ENCODE measurements at regions not wholly inside any gene's neighbourhood (a gene's known extent, or its start where the extent isn't known, plus 50 kb on each side); places are given as distances from the start of the nearest gene placed in this dataset.

GRCh38 chr15:72934921-72935320 is 117.3 kb upstream of the NEO1 start:
- no peak for DNase-seq (ENCODE audit: low read depth in 2 of 2)
- TF ChIP-seq CTCF (IDR thresholded peaks at IDR 0.05; ENCODE audit: low read depth, low read length), result no peak
- H3K4me3 ChIP-seq (replicated peaks in 1 of 2; ENCODE audit: low read depth in 2 of 2, low read length in 2 of 2), result no peak overlapping the region

GRCh38 chr15:72933976-72934375 is 118.3 kb upstream of the NEO1 start:
- no peak overlapping the region for H3K4me3 ChIP-seq (replicated peaks in 1 of 2; ENCODE audit: low read depth in 2 of 2, low read length in 2 of 2)
- DNase-seq (ENCODE audit: low read depth in 2 of 2), result peak; percentile 2 to 39
- no peak for TF ChIP-seq CTCF (IDR thresholded peaks at IDR 0.05; ENCODE audit: low read depth, low read length)

DNA sequence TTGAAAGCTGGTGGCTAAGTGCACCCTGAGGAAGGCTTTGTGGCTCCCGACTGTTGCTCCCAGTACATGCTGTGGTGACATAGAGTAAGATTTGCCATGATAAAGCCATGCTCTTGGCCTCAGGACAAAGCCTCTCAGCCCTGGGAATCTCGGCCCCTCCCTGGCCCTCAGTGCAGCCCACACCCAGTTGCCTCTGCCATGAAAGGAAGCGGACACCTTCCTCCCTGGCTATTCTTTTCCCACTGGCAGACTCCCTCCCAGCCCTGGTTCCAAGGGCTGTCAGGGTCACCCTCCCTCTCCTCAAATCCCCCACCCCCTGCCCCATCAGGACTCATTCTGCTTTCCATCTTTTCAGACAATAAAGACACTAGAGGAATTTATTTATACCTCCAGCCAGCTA is 119.8 kb upstream of the NEO1 start:
- H3K4me3 ChIP-seq (replicated peaks in 1 of 2; ENCODE audit: low read depth in 2 of 2, low read length in 2 of 2), result no peak overlapping the region
- DNase-seq (ENCODE audit: low read depth in 2 of 2), result no peak
- TF ChIP-seq CTCF (IDR thresholded peaks at IDR 0.05; ENCODE audit: low read depth, low read length), result no peak

GRCh38 chr15:72927451-72927850 is 124.8 kb upstream of the NEO1 start:
- no peak for DNase-seq (ENCODE audit: low read depth in 2 of 2)
- H3K4me3 ChIP-seq (replicated peaks in 1 of 2; ENCODE audit: low read depth in 2 of 2, low read length in 2 of 2), result no peak overlapping the region
- no peak for TF ChIP-seq CTCF (IDR thresholded peaks at IDR 0.05; ENCODE audit: low read depth, low read length)

GRCh38 chr15:72925661-72926060 is 126.6 kb upstream of the NEO1 start:
- no peak overlapping the region for H3K4me3 ChIP-seq (replicated peaks in 1 of 2; ENCODE audit: low read depth in 2 of 2, low read length in 2 of 2)
- TF ChIP-seq CTCF (IDR thresholded peaks at IDR 0.05; ENCODE audit: low read depth, low read length), result no peak
- DNase-seq (ENCODE audit: low read depth in 2 of 2), result peak in 1 of 2 donors; percentile 29

DNA sequence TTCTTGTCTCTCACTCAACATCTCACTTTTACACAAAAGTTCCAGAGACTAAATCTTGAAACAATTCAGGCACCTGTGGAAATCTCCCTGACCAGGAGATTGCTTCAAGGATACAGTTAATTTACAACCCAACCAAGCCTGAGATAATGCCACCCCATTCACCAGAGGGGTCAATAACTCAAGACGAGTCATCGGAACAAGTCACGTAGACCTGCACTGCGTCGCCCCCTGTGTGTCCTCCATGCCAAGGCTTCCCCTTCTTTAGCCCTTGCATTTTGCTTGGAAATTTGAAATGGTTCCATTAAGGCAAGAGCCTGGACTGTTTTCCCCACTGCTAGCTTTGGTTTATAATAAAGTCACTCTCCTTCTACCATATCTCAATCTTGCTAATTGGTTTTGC is 129.0 kb upstream of the NEO1 start:
- TF ChIP-seq CTCF (IDR thresholded peaks at IDR 0.05; ENCODE audit: low read depth, low read length), result no peak
- DNase-seq (ENCODE audit: low read depth in 2 of 2), result no peak
- H3K4me3 ChIP-seq (replicated peaks in 1 of 2; ENCODE audit: low read depth in 2 of 2, low read length in 2 of 2), result no peak overlapping the region

- no peak for TF ChIP-seq CTCF (IDR thresholded peaks at IDR 0.05; ENCODE audit: low read depth, low read length)
- DNase-seq (ENCODE audit: low read depth in 2 of 2), result no peak
- no peak overlapping the region for H3K4me3 ChIP-seq (replicated peaks in 1 of 2; ENCODE audit: low read depth in 2 of 2, low read length in 2 of 2)
These were observed 131.7 kb upstream of the NEO1 start for GRCh38 chr15:72920551-72920950.
